T follicular helper cell (primary cell): ENCODE measurements at regions not wholly inside any gene's neighbourhood (a gene's known extent, or its start where the extent isn't known, plus 50 kb on each side); places are given as distances from the start of the nearest gene placed in this dataset.

Experiments
- DNase-seq: peaks from one replicate; pipeline ENCODE4 v3.0.0-alpha.2; 2020; ENCODE audit warnings: low read depth

- DNase-seq = no peak
Observed at GRCh38 chr16:5590416-5590815, 492.8 kb upstream of the EEF2KMT start.

- no peak for DNase-seq
Observed at GRCh38 chr16:5589812-5590373, 492.3 kb upstream of the EEF2KMT start.

GRCh38 chr16:5584109-5584508 lies 486.5 kb upstream of the EEF2KMT start:
- no peak for DNase-seq

- DNase-seq = no peak
Observed at GRCh38 chr16:5582529-5582928, 484.9 kb upstream of the EEF2KMT start.

- no peak for DNase-seq
Observed at GRCh38 chr16:5581908-5582307, 484.3 kb upstream of the EEF2KMT start.

DNA sequence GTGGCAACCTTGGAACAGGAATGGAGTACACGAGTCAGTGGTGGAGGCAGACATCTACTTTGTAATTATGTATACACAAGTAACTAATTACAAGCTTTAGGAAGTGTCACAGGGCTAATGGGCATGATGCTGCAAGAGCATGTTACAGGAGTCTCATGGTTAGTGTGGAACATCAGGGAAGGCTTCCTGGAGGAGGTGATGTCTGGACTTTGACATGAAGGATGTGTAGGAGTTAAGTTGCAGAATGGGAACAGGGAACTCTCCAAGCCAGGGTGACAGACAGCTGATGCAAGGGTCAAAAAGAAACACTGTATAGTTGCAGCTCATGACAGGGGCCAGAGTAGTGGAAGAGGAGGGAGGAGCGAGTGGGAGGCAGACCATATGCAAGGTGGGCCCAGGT lies 483.8 kb upstream of the EEF2KMT start:
- no peak for DNase-seq

- no peak for DNase-seq
Observed at GRCh38 chr16:5580772-5581171, 483.2 kb upstream of the EEF2KMT start.

DNA sequence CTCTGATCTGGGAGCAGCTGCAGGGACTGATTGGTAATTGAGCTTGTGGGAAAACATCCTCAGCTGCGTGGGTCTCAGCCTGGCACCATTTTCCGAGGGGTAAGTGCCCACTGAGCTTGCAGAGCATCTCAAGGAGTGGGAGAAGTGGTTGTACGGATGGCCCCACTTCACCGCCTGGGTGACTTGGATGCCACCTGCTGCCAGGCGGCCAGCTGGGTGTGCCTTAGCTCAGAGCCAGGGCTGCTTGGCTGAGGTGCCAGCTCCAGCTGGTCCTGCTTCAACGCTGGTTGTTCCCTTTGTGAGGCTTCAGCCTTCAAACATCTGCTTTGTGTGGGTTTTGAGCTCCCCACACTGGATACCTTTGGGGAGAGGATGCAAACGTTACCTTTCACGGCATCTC lies 482.7 kb upstream of the EEF2KMT start:
- no peak for DNase-seq

- no peak for DNase-seq
Observed at GRCh38 chr16:5578980-5579379, 481.4 kb upstream of the EEF2KMT start.

DNA sequence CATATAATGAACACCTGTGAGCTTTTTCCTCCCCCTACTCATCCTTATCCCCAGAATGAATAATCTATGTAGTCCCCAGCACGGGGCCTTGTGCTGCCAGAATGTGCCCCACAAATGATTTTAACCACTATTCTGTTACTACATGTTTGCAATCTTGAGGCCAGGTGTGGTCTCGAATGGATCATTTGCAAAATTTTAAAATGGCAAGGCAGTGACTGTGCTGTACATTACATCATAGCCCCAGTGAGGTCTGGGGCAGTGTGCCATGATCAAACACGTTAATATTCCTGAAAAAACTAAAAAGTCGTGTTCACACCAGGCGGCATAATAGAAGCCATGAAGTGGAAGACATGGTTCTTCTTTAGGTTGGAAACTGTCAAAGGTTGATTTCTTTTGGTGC lies 479.9 kb upstream of the EEF2KMT start:
- no peak for DNase-seq

GRCh38 chr16:5575646-5576245 lies 478.2 kb upstream of the EEF2KMT start:
- no peak for DNase-seq

DNA sequence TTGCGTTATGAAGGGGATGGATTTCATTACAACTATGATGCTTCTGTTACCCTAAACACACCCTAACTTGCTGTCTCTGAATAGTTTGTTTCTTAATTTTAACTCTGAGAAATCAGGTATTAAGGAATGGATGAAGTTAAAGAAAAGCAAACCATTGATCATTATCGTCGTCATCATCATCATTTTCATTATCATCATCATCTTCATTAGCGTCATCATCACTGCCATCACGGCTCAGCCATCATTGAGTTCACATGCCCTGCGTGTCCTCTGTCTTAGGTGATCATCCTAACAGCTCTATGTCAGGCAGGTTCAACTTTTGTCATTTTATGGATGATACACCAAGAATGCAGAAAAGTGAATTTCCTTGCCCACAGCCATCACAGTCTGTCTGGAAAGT lies 477.5 kb upstream of the EEF2KMT start:
- DNase-seq = no peak

DNA sequence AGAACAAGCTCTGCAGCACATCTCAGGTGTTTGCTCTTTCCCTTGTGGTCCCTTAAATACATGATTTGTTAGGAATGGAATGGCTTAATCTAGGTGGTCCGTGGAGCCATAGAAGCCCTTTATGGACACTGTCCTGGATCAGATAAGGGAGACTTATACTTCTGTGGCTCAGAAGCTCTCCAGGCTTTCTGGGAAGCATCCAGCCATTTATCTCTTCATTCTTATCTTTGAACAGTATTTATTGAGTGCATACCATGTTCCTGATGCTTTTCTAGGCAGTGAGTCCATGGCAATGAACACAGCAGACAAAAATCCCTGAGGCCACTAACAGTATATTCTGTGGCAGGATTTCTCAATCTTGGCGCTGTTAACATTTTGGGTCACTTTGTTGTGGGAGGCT lies 474.5 kb upstream of the EEF2KMT start:
- no peak for DNase-seq

- DNase-seq = no peak
Observed at GRCh38 chr16:5571446-5571845, 473.9 kb upstream of the EEF2KMT start.

- DNase-seq = no peak
Observed at GRCh38 chr16:5561800-5562199, 464.2 kb upstream of the EEF2KMT start.

DNA sequence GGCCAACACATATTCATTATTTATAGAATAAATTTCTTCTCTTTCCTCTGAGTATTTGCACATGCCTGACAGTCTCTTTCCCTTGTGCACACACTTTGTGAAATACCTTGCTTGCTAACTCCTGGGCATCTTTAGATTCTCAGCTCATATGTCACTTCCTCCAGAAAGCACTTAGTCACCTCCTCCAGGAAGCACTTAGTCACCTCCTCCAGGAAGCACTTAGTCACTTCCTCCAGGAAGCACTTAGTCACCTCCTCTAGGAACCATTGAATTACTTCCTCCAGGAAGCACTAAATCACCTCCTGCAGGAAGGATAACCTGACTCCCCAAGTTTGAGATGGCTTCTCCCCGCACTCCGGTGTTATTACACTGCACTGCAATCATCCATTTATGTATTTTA lies 462.5 kb upstream of the EEF2KMT start:
- DNase-seq = no peak

DNA sequence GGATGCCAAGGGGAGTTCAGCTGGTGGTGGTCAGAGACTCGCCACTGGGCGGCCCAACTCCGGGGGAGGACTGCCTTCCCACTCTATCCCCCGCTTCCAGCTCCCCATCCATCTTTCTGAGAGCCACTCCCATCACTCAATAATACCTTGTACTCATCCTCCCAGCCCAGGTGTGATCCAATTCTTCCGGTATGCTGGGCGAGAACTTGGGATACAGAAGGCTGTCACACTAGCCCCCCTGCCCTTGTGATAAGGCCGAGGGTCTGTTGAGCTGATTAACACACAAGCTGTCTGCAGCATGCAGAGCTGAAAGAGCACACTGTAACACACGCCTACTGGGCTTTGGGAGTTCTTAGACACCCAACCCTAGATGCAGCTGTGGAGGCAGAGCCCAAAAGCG lies 460.4 kb upstream of the EEF2KMT start:
- DNase-seq = no peak

- no peak for DNase-seq
Observed at GRCh38 chr16:5557448-5557847, 459.9 kb upstream of the EEF2KMT start.

GRCh38 chr16:5556158-5556810 lies 458.7 kb upstream of the EEF2KMT start:
- no peak for DNase-seq

GRCh38 chr16:5551909-5552308 lies 454.3 kb upstream of the EEF2KMT start:
- no peak for DNase-seq

DNA sequence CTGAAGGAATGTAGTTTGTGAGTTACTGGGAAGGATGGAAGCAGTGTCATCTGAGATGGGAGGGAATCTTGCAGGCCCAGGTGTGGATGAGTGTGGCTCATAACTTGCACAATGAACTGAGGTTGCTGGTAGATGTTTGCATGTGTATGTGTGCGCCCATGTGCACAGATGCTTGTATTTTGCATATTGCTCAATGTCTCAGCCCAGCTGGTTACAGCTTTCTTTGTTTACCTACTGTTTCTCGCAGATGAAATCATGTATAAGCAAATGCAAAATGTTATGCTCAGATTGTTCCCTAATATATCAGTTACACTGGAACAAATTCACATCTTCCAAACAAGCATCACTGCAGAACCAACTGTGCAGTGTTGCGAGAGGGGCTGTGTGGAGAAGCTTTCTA lies 452.2 kb upstream of the EEF2KMT start:
- no peak for DNase-seq

GRCh38 chr16:5541356-5541755 lies 443.8 kb upstream of the EEF2KMT start:
- DNase-seq = no peak

DNA sequence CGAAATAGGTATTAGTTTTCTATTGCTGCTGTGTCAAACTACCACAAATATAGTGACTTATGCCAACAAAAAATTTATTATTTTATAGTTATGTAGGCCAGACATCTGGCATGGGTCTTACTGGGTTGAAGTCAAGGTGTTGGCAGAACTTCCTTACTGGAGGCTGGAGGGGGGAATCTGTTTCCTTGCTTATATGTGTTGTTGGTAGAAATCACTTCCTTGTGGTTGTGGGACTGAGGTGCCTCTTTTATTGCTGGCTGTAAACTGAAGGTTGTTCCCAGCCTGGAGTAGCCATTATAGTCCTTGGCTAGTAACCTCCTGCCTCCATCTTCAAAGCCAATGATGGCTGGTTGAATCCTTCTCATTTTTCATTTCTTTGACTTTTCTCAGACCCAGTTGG lies 439.8 kb upstream of the EEF2KMT start:
- DNase-seq = no peak
